ENCODE measurements at regions not wholly inside any gene's neighbourhood (a gene's known extent, or its start where the extent isn't known, plus 50 kb on each side); places are given as distances from the start of the nearest gene placed in this dataset.

- Histone ChIP-seq H3K27me3 (ENCODE audit: insufficient read depth, poor library complexity, severe bottlenecking) (no peaks in the 10 kb centered on the region), H3K4me1 (ENCODE audit: insufficient read depth, poor library complexity, severe bottlenecking) (peaks cover 5% of the 10 kb centered on the region), H3K9me3 (ENCODE audit: severe bottlenecking) (no peaks in the 10 kb centered on the region), H3K27ac (ENCODE audit: poor library complexity, severe bottlenecking) (no peak overlapping the region), H3K4me3 (ENCODE audit: severe bottlenecking) (no peak overlapping the region), H3K36me3 (ENCODE audit: low read depth) (no peaks in the 10 kb centered on the region)
- TF ChIP-seq, protein P1, sequence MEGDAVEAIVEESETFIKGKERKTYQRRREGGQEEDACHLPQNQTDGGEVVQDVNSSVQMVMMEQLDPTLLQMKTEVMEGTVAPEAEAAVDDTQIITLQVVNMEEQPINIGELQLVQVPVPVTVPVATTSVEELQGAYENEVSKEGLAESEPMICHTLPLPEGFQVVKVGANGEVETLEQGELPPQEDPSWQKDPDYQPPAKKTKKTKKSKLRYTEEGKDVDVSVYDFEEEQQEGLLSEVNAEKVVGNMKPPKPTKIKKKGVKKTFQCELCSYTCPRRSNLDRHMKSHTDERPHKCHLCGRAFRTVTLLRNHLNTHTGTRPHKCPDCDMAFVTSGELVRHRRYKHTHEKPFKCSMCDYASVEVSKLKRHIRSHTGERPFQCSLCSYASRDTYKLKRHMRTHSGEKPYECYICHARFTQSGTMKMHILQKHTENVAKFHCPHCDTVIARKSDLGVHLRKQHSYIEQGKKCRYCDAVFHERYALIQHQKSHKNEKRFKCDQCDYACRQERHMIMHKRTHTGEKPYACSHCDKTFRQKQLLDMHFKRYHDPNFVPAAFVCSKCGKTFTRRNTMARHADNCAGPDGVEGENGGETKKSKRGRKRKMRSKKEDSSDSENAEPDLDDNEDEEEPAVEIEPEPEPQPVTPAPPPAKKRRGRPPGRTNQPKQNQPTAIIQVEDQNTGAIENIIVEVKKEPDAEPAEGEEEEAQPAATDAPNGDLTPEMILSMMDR (IDR thresholded peaks at IDR 0.05; ENCODE audit: poor library complexity, severe bottlenecking), result no peak
- no peak for ATAC-seq (ENCODE audit: low read depth)
- DNase-seq (ENCODE audit: low spot score), result no peak
Observed at GRCh38 chr2:62286089-62286785, 90.3 kb downstream of the B3GNT2 start.

DNA sequence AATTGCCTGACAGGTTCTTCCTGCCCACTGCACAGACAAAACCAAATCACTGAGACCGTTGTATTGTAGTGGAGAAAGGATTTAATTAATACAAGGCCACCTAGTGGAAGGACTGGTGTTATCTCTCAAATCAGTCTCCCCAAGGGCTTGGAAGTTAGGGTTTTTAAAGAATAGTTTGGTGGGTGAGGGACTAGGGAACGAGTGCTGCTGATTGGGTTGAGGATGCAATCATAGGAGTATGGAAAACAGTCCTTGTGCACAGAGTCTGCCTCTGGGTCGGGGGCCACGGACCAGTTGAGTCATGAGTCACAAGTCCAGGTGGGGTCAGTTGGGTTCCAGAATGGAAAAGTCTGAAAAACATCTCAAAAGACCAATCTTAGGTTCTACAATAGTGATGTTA lies 89.1 kb downstream of the B3GNT2 start:
- no peaks in the 10 kb centered on the region for H3K9me3 ChIP-seq (ENCODE audit: severe bottlenecking)
- DNase-seq (ENCODE audit: low spot score) (no peak), ATAC-seq (ENCODE audit: low read depth) (no peak)
- H3K36me3 ChIP-seq (ENCODE audit: low read depth), result no peaks in the 10 kb centered on the region
- peaks cover 5% of the 10 kb centered on the region for H3K4me1 ChIP-seq (ENCODE audit: insufficient read depth, poor library complexity, severe bottlenecking)
- TF ChIP-seq, protein P1 (IDR thresholded peaks at IDR 0.05; ENCODE audit: poor library complexity, severe bottlenecking), result no peak
- H3K27ac ChIP-seq (ENCODE audit: poor library complexity, severe bottlenecking), result no peak overlapping the region
- H3K4me3 ChIP-seq (ENCODE audit: severe bottlenecking), result no peak overlapping the region
- no peaks in the 10 kb centered on the region for H3K27me3 ChIP-seq (ENCODE audit: insufficient read depth, poor library complexity, severe bottlenecking)

DNA sequence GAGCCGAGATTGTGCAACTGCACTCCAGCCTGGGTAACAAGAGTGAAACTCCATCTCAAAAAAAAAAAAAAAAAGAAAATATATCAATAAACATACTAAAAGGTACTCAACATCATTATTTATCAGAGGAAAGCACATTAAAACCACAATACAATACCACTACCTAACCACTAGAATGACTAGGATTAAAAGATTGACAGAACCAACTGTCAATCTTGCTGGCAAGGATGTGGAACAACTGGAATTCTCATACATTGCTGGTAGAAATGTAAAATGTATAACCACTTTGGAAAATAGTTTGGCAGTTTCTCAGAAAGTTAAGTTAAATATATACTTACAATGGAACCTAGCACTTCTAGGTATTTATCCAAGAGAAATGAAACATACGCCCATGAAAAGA lies 88.6 kb downstream of the B3GNT2 start:
- DNase-seq (ENCODE audit: low spot score) (no peak), ATAC-seq (ENCODE audit: low read depth) (no peak)
- Histone ChIP-seq H3K4me1 (ENCODE audit: insufficient read depth, poor library complexity, severe bottlenecking) (peaks cover 5% of the 10 kb centered on the region), H3K36me3 (ENCODE audit: low read depth) (no peaks in the 10 kb centered on the region), H3K27me3 (ENCODE audit: insufficient read depth, poor library complexity, severe bottlenecking) (no peaks in the 10 kb centered on the region), H3K27ac (ENCODE audit: poor library complexity, severe bottlenecking) (no peak overlapping the region), H3K9me3 (ENCODE audit: severe bottlenecking) (no peaks in the 10 kb centered on the region), H3K4me3 (ENCODE audit: severe bottlenecking) (no peak overlapping the region)
- TF ChIP-seq, protein P1 (IDR thresholded peaks at IDR 0.05; ENCODE audit: poor library complexity, severe bottlenecking), result no peak

DNA sequence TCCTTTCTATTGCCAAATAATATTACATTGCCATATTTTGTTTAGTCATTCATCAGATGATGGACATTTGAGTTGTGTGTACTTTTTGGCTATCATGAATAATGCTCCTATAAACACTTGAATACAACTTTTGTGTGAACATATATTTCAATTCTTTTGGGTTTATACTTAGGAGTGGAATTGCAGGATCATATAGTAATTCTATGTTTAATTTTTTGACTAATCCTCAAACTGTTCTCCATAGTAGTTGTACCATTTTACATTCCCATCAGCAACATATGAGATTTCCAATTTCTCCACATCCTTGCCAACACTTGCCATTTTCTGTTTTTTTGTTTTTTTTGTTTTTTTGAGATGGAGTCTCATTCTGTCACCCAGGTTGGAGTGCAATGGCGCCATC lies 87.2 kb downstream of the B3GNT2 start:
- TF ChIP-seq, protein P1 (IDR thresholded peaks at IDR 0.05; ENCODE audit: poor library complexity, severe bottlenecking), result no peak

DNA sequence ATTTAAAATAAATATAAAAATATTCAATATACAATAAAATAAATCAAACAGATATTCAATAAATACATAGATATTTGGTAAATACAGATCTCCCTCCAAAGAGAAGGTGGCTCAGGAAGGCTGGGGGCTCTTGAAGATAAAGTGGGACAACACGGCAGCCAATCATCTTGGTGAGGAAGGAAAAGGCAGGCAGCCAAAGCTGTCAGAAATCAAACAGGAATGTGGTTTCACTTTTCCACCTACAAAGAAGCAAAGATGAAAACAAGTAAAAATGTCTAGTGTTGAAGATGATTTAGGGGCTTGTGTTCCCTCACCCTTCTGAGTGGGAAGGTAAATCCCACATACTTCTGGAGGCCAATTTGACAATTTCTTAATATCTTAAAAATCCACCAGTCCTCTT lies 85.7 kb downstream of the B3GNT2 start:
- no peak for ATAC-seq (ENCODE audit: low read depth)
- TF ChIP-seq, protein P1 (IDR thresholded peaks at IDR 0.05; ENCODE audit: poor library complexity, severe bottlenecking), result no peak

More for the DNA sequence above, 87.2 kb downstream of the B3GNT2 start:
- DNase-seq (ENCODE audit: low spot score), result no peak
- no peak overlapping the region for H3K27ac ChIP-seq (ENCODE audit: poor library complexity, severe bottlenecking)
- no peaks in the 10 kb centered on the region for H3K27me3 ChIP-seq (ENCODE audit: insufficient read depth, poor library complexity, severe bottlenecking)
- no peak overlapping the region for H3K4me3 ChIP-seq (ENCODE audit: severe bottlenecking)
- H3K36me3 ChIP-seq (ENCODE audit: low read depth), result no peaks in the 10 kb centered on the region
- no peaks in the 10 kb centered on the region for H3K9me3 ChIP-seq (ENCODE audit: severe bottlenecking)
- H3K4me1 ChIP-seq (ENCODE audit: insufficient read depth, poor library complexity, severe bottlenecking), result peaks cover 2% of the 10 kb centered on the region
- no peak for ATAC-seq (ENCODE audit: low read depth)

More for the DNA sequence above, 85.7 kb downstream of the B3GNT2 start:
- Histone ChIP-seq H3K27ac (ENCODE audit: poor library complexity, severe bottlenecking) (no peak overlapping the region), H3K4me1 (ENCODE audit: insufficient read depth, poor library complexity, severe bottlenecking) (no peaks in the 10 kb centered on the region), H3K9me3 (ENCODE audit: severe bottlenecking) (peaks cover 6% of the 10 kb centered on the region), H3K36me3 (ENCODE audit: low read depth) (no peaks in the 10 kb centered on the region), H3K4me3 (ENCODE audit: severe bottlenecking) (no peak overlapping the region), H3K27me3 (ENCODE audit: insufficient read depth, poor library complexity, severe bottlenecking) (no peaks in the 10 kb centered on the region)
- no peak for DNase-seq (ENCODE audit: low spot score)

All from RWPE2 (cell line).